Activated T-helper 1 cell treated with anti-CD3 and anti-CD28 coated beads, Interleukin-12 subunit alpha, Interleukin-12 subunit beta, Interleukin-2, Interleukin-4 antibody, amounts not matched to agents 30 ng/mL and 10 ng/mL and 1 ng/mL, durations not matched to agents 14 hours and 24 hours and 36 hours (primary cell): ENCODE measurements at regions not wholly inside any gene's neighbourhood (a gene's known extent, or its start where the extent isn't known, plus 50 kb on each side); places are given as distances from the start of the nearest gene placed in this dataset.
"Not testable (repeated sequence)": the region's sequence is repeated elsewhere in the genome, so short reads cannot be mapped to it uniquely, and the experiment has no call there.

Source experiments
- DNase-seq: peaks from one replicate; pipeline ENCODE4 v3.0.0; 2021; ENCODE audit warnings: low spot score
- H3K27ac Mint-ChIP-seq: one replicate; pipeline ENCODE4 v1.8.0; 2021; ENCODE audit warnings: mild to moderate bottlenecking, mixed read lengths
- H3K27me3 Mint-ChIP-seq: one replicate; pipeline ENCODE4 v1.8.0; 2022; ENCODE audit warnings: mild to moderate bottlenecking, moderate library complexity, mixed read lengths; ENCODE audit not compliant: insufficient read depth
- H3K36me3 Mint-ChIP-seq: one replicate; pipeline ENCODE4 v1.8.0; 2021; ENCODE audit warnings: low read depth, mixed read lengths
- H3K4me1 Mint-ChIP-seq: one replicate; pipeline ENCODE4 v1.8.0; 2021; ENCODE audit warnings: low read depth, mixed read lengths
- H3K4me3 Mint-ChIP-seq: one replicate; pipeline ENCODE4 v1.8.0; 2021; ENCODE audit warnings: mild to moderate bottlenecking, moderate library complexity, mixed read lengths
- H3K9me3 Mint-ChIP-seq: one replicate; pipeline ENCODE4 v1.8.0; 2021; ENCODE audit warnings: mixed read lengths
- intact Hi-C: fragments of 100-400 bp; cut with micrococcal nuclease; formaldehyde crosslinking; loops from one replicate; pipeline ENCODE4 v1.15.1; 2024

GRCh38 chr10:118902656-118903055 lies 126.9 kb upstream of the NANOS1 start:
- intact Hi-C loops, H3K36me3 Mint-ChIP-seq, H3K9me3 Mint-ChIP-seq, DNase-seq, H3K4me3 Mint-ChIP-seq, H3K27me3 Mint-ChIP-seq, H3K27ac Mint-ChIP-seq, H3K4me1 Mint-ChIP-seq: not testable (repeated sequence)

DNA sequence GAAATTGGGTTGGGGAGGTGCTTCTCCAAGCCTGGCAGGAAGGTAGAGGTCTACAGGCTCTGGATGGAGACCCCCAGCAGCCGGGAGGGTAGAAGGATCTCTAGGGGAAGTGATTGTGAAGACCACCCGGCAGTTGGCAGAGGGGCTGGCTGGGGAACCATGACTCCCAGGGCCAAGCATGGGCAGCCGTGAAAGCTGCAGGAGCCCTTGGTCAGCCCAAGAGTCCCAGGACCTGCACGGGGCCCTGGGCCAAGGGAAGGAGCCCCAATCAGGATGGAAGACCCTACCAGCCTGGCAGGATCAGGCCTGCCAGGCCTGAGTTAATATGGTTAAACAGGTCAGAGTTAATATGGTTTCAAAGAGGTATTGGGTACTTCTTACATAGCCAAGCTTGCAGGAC lies 126.3 kb upstream of the NANOS1 start:
- intact Hi-C loops = no loop called here
- no peaks in the 10 kb centered on the region for H3K4me1 Mint-ChIP-seq
- no peak overlapping the region for H3K27ac Mint-ChIP-seq

DNA sequence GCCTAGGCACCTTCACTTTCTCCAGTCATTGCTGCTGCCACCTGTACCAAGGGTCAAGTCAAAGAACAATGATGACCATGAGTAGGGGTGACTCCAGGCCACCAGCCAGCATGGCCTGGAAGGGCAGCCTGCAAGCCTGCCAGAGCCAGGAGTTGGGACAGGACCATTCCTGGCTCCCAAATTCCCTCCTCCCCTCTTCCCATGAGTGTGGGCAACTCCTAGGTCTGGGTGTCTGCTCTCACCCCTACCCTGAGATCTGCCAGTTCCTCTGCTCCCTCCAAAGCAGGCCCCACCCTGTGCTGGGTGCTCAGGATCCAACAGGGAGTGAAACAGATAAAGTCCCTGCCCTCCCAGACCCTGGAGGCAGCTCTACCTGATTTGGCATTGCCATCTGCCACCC lies 125.8 kb upstream of the NANOS1 start:
- Mint-ChIP-seq H3K4me3 (no peak overlapping the region), H3K4me1 (no peaks in the 10 kb centered on the region), H3K27me3 (no peaks in the 10 kb centered on the region), H3K27ac (no peak overlapping the region), H3K9me3 (peaks cover 3% of the 10 kb centered on the region), H3K36me3 (no peaks in the 10 kb centered on the region)
- intact Hi-C loops = no loop called here
- DNase-seq = no peak

More for the DNA sequence above, 126.3 kb upstream of the NANOS1 start:
- peaks cover 3% of the 10 kb centered on the region for H3K9me3 Mint-ChIP-seq
- DNase-seq = no peak
- H3K27me3 Mint-ChIP-seq = no peaks in the 10 kb centered on the region
- no peak overlapping the region for H3K4me3 Mint-ChIP-seq
- H3K36me3 Mint-ChIP-seq = no peaks in the 10 kb centered on the region

DNA sequence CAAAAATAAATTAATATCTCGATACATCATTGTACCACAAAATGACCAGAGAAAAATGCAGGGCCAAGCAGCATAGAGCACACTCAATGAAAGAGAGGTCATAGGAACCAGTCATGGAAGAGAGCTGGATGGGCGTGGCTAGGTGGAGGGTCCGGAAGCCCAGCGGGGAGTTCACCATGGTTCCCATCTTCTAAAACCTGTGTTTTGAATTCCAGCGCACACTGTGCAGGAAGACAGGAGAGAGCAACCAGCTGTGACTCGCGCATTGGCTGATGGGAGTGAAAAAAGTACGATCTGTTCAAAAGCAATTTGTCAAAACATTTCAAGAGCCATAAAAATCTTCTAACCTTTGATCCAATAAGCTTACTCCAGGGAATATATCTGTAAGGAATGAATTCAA lies 125.2 kb upstream of the NANOS1 start:
- Mint-ChIP-seq H3K9me3 (peaks cover 3% of the 10 kb centered on the region), H3K27ac (no peak overlapping the region), H3K36me3 (no peaks in the 10 kb centered on the region), H3K4me1 (no peaks in the 10 kb centered on the region), H3K27me3 (no peaks in the 10 kb centered on the region), H3K4me3 (no peak overlapping the region)
- intact Hi-C loops = no loop called here
- DNase-seq = no peak

GRCh38 chr10:118907051-118907450 lies 122.5 kb upstream of the NANOS1 start:
- no peaks in the 10 kb centered on the region for H3K36me3 Mint-ChIP-seq
- no peaks in the 10 kb centered on the region for H3K27me3 Mint-ChIP-seq
- intact Hi-C loops = no loop called here
- no peaks in the 10 kb centered on the region for H3K4me1 Mint-ChIP-seq
- no peak overlapping the region for H3K4me3 Mint-ChIP-seq
- no peak for DNase-seq
- H3K9me3 Mint-ChIP-seq = peaks cover 3% of the 10 kb centered on the region
- H3K27ac Mint-ChIP-seq = no peak overlapping the region

GRCh38 chr10:118908557-118909256 lies 120.8 kb upstream of the NANOS1 start:
- no peaks in the 10 kb centered on the region for H3K36me3 Mint-ChIP-seq
- H3K27ac Mint-ChIP-seq = no peak overlapping the region
- H3K9me3 Mint-ChIP-seq = peaks cover 3% of the 10 kb centered on the region
- intact Hi-C loops = no loop called here
- no peak for DNase-seq
- no peak overlapping the region for H3K4me3 Mint-ChIP-seq
- H3K27me3 Mint-ChIP-seq = no peaks in the 10 kb centered on the region
- no peaks in the 10 kb centered on the region for H3K4me1 Mint-ChIP-seq

GRCh38 chr10:118910702-118911101 lies 118.8 kb upstream of the NANOS1 start:
- peaks cover 3% of the 10 kb centered on the region for H3K27me3 Mint-ChIP-seq
- H3K36me3 Mint-ChIP-seq = no peaks in the 10 kb centered on the region
- H3K27ac Mint-ChIP-seq = no peak overlapping the region
- intact Hi-C loops = no loop called here
- no peak for DNase-seq
- H3K9me3 Mint-ChIP-seq = peaks cover 3% of the 10 kb centered on the region
- H3K4me1 Mint-ChIP-seq = no peaks in the 10 kb centered on the region
- no peak overlapping the region for H3K4me3 Mint-ChIP-seq

GRCh38 chr10:118911363-118911762 lies 118.2 kb upstream of the NANOS1 start:
- Mint-ChIP-seq H3K27me3 (peaks cover 3% of the 10 kb centered on the region), H3K27ac (no peak overlapping the region), H3K9me3 (peaks cover under 1% of the 10 kb centered on the region), H3K36me3 (no peaks in the 10 kb centered on the region), H3K4me1 (no peaks in the 10 kb centered on the region), H3K4me3 (no peak overlapping the region)
- no peak for DNase-seq
- intact Hi-C loops = no loop called here

DNA sequence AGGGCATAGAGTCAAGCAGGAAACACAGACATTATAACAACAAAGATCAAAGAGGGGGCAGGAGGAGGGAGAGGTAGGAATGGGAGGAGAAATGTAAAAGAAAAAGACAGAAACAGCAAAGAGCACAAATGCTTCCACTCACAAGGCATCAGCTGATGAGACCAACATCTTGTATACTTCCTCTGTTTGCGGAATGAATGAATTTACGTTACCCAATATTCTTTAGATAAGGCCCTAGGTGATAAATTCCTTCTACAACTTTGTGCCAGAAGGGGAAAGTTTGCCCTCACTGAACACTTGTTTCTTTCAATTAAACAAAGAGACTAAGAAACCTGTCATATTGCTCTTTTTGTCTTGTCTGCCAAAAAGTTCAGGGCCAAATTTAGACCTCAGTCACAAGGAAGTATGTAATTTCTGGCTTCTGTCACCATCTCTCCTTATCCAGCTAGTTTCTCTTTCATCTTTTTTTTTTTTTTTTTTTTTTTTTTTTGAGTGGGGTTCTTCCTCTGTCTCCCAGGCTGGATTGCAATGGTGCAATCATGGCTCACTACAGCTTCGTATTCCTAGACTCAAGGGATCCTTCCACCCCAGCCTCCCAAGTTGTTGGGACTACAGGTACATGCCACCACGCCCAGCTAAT lies 116.4 kb upstream of the NANOS1 start:
- Mint-ChIP-seq H3K36me3 (no peaks in the 10 kb centered on the region), H3K9me3 (no peaks in the 10 kb centered on the region), H3K4me1 (no peaks in the 10 kb centered on the region), H3K27ac (no peak overlapping the region), H3K4me3 (no peak overlapping the region), H3K27me3 (peaks cover 3% of the 10 kb centered on the region)
- intact Hi-C loops = no loop called here
- no peak for DNase-seq

DNA sequence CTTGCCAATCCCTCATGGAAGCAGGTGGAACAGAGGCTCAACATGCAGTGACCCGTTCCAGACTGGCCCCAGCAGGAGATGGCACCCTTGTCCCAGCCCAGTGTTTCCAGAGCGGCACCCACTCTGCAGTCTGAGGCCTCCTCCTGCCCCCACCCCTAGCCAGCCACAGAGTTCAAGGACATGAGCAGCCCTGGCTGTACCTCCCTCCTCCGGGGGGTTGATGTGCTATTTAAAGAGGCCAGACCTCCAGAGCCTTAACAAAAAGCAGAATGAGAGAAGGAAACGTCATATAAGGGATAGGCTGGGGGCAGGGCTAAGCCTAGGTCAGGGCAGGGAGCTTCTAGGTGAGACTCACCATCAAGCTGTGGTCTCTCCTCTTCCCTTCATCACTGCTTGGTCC lies 115.7 kb upstream of the NANOS1 start:
- Mint-ChIP-seq H3K4me1 (no peaks in the 10 kb centered on the region), H3K36me3 (no peaks in the 10 kb centered on the region), H3K27me3 (peaks cover 3% of the 10 kb centered on the region), H3K27ac (no peak overlapping the region), H3K9me3 (no peaks in the 10 kb centered on the region), H3K4me3 (no peak overlapping the region)
- no peak for DNase-seq
- intact Hi-C loops = no loop called here

- no peak overlapping the region for H3K27ac Mint-ChIP-seq
- H3K4me3 Mint-ChIP-seq = no peak overlapping the region
- H3K9me3 Mint-ChIP-seq = no peaks in the 10 kb centered on the region
- H3K27me3 Mint-ChIP-seq = peaks cover 3% of the 10 kb centered on the region
- no peaks in the 10 kb centered on the region for H3K36me3 Mint-ChIP-seq
- H3K4me1 Mint-ChIP-seq = no peaks in the 10 kb centered on the region
- intact Hi-C loops = no loop called here
- no peak for DNase-seq
These were observed 114.9 kb upstream of the NANOS1 start for GRCh38 chr10:118914629-118915028.

- H3K9me3 Mint-ChIP-seq = no peaks in the 10 kb centered on the region
- DNase-seq = no peak
- H3K4me3 Mint-ChIP-seq = no peak overlapping the region
- H3K27me3 Mint-ChIP-seq = peaks cover 3% of the 10 kb centered on the region
- no peaks in the 10 kb centered on the region for H3K36me3 Mint-ChIP-seq
- intact Hi-C loops = no loop called here
- no peaks in the 10 kb centered on the region for H3K4me1 Mint-ChIP-seq
- H3K27ac Mint-ChIP-seq = no peak overlapping the region
These were observed 114.4 kb upstream of the NANOS1 start for GRCh38 chr10:118915161-118915560.

- intact Hi-C loops = no loop called here
- DNase-seq = no peak
- Mint-ChIP-seq H3K27me3 (peaks cover 4% of the 10 kb centered on the region), H3K4me1 (no peaks in the 10 kb centered on the region), H3K9me3 (no peaks in the 10 kb centered on the region), H3K36me3 (no peaks in the 10 kb centered on the region), H3K4me3 (no peak overlapping the region), H3K27ac (no peak overlapping the region)
These were observed 112.7 kb upstream of the NANOS1 start for GRCh38 chr10:118916777-118917176.

DNA sequence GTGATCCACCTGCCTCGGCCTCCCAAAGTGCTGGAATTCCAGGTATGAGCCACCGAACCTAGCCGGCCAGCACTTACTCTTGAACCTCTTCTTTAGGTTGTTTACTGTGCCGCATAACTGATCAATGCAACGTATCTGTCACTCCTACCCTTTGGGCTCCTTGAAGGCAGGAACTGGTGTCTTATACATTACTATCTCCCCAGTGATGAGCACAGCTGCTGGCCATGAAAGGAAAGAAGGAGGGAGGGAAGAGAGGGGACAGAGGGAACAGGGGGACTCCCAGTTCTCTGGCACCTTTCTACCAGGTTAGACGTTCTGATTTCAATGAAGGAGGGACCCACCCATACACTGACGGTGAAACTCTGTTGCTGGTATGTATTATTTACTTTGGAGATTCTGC lies 111.8 kb upstream of the NANOS1 start:
- peaks cover 7% of the 10 kb centered on the region for H3K27me3 Mint-ChIP-seq
- no peak overlapping the region for H3K27ac Mint-ChIP-seq
- no peaks in the 10 kb centered on the region for H3K36me3 Mint-ChIP-seq
- H3K9me3 Mint-ChIP-seq = no peaks in the 10 kb centered on the region
- no peak overlapping the region for H3K4me3 Mint-ChIP-seq
- H3K4me1 Mint-ChIP-seq = no peaks in the 10 kb centered on the region
- DNase-seq = no peak
- intact Hi-C loops = no loop called here
